ENCODE measurements at regions not wholly inside any gene's neighbourhood (a gene's known extent, or its start where the extent isn't known, plus 50 kb on each side); places are given as distances from the start of the nearest gene placed in this dataset.
"Not testable (repeated sequence)": the region's sequence is repeated elsewhere in the genome, so short reads cannot be mapped to it uniquely, and the experiment has no call there.

GRCh38 chr1:149269833-149270232 lies 166.5 kb upstream of the NBPF9 start:
- H2BK120ac ChIP-seq (ENCODE audit: insufficient read depth, low read length, poor library complexity); H2BK12ac ChIP-seq (ENCODE audit: low read length); H3K4me1 ChIP-seq (ENCODE audit: control insufficient read depth in 1 of 2, insufficient read depth in 2 of 2, low read length in 2 of 2); H2AFZ ChIP-seq (ENCODE audit: insufficient read depth, low read length, poor library complexity); H3K23ac ChIP-seq (ENCODE audit: low read length); H3K9ac ChIP-seq (ENCODE audit: low read length); H3K4ac ChIP-seq (ENCODE audit: low read depth, low read length); H3K36me3 ChIP-seq (ENCODE audit: control insufficient read depth in 1 of 2, insufficient read depth in 2 of 2, low read length in 2 of 2); H3K18ac ChIP-seq (ENCODE audit: low read length); H3K14ac ChIP-seq (ENCODE audit: low read length); H4K8ac ChIP-seq (ENCODE audit: low read depth, low read length); DNase-seq; H3K79me2 ChIP-seq (ENCODE audit: control insufficient read depth, insufficient read depth, low read length, poor library complexity); H3K79me1 ChIP-seq (ENCODE audit: low read length); H3K27me3 ChIP-seq (ENCODE audit: insufficient read depth, low read length); H2BK5ac ChIP-seq (ENCODE audit: low read depth, low read length, poor library complexity); H4K12ac ChIP-seq (ENCODE audit: low read depth, low read length); H2AK5ac ChIP-seq (ENCODE audit: low read length); H3K27ac ChIP-seq (ENCODE audit: low read depth, low read length); H4K91ac ChIP-seq (ENCODE audit: low read depth, low read length); H3K9me3 ChIP-seq (ENCODE audit: insufficient read depth, low read depth, low read length); H3K4me3 ChIP-seq (ENCODE audit: low read depth, low read length); H3K4me2 ChIP-seq (ENCODE audit: low read length): not testable (repeated sequence)
- no CpG with 5 or more reads among the region's 2 CpGs for WGBS (ENCODE audit: extremely low coverage, insufficient coverage, insufficient read length)

GRCh38 chr1:149274493-149274892 lies 171.1 kb upstream of the NBPF9 start:
- not testable (repeated sequence) for H2BK5ac ChIP-seq (ENCODE audit: low read depth, low read length, poor library complexity); H2AFZ ChIP-seq (ENCODE audit: insufficient read depth, low read length, poor library complexity); H3K9me3 ChIP-seq (ENCODE audit: insufficient read depth, low read depth, low read length); H3K18ac ChIP-seq (ENCODE audit: low read length); H3K79me1 ChIP-seq (ENCODE audit: low read length); H2BK12ac ChIP-seq (ENCODE audit: low read length); H4K12ac ChIP-seq (ENCODE audit: low read depth, low read length); H3K4ac ChIP-seq (ENCODE audit: low read depth, low read length); H3K36me3 ChIP-seq (ENCODE audit: control insufficient read depth in 1 of 2, insufficient read depth in 2 of 2, low read length in 2 of 2); H3K4me1 ChIP-seq (ENCODE audit: control insufficient read depth in 1 of 2, insufficient read depth in 2 of 2, low read length in 2 of 2); DNase-seq; H2BK120ac ChIP-seq (ENCODE audit: insufficient read depth, low read length, poor library complexity); H4K8ac ChIP-seq (ENCODE audit: low read depth, low read length); H3K9ac ChIP-seq (ENCODE audit: low read length); H3K27me3 ChIP-seq (ENCODE audit: insufficient read depth, low read length); H2AK5ac ChIP-seq (ENCODE audit: low read length); H3K4me2 ChIP-seq (ENCODE audit: low read length); H4K91ac ChIP-seq (ENCODE audit: low read depth, low read length); H3K27ac ChIP-seq (ENCODE audit: low read depth, low read length); H3K79me2 ChIP-seq (ENCODE audit: control insufficient read depth, insufficient read depth, low read length, poor library complexity); H3K14ac ChIP-seq (ENCODE audit: low read length); H3K23ac ChIP-seq (ENCODE audit: low read length); H3K4me3 ChIP-seq (ENCODE audit: low read depth, low read length)
- WGBS (ENCODE audit: extremely low coverage, insufficient coverage, insufficient read length) = no CpG with 5 or more reads among the region's 5 CpGs

GRCh38 chr1:149275802-149276201 lies 172.5 kb upstream of the NBPF9 start:
- H3K4ac ChIP-seq (ENCODE audit: low read depth, low read length); H3K4me1 ChIP-seq (ENCODE audit: control insufficient read depth in 1 of 2, insufficient read depth in 2 of 2, low read length in 2 of 2); H3K4me3 ChIP-seq (ENCODE audit: low read depth, low read length); H2AFZ ChIP-seq (ENCODE audit: insufficient read depth, low read length, poor library complexity); H3K23ac ChIP-seq (ENCODE audit: low read length); H3K36me3 ChIP-seq (ENCODE audit: control insufficient read depth in 1 of 2, insufficient read depth in 2 of 2, low read length in 2 of 2); H4K12ac ChIP-seq (ENCODE audit: low read depth, low read length); H3K4me2 ChIP-seq (ENCODE audit: low read length); H3K79me2 ChIP-seq (ENCODE audit: control insufficient read depth, insufficient read depth, low read length, poor library complexity); H3K79me1 ChIP-seq (ENCODE audit: low read length); H2BK5ac ChIP-seq (ENCODE audit: low read depth, low read length, poor library complexity); H2BK12ac ChIP-seq (ENCODE audit: low read length); H4K91ac ChIP-seq (ENCODE audit: low read depth, low read length); H3K18ac ChIP-seq (ENCODE audit: low read length); DNase-seq; H3K27me3 ChIP-seq (ENCODE audit: insufficient read depth, low read length); H3K9me3 ChIP-seq (ENCODE audit: insufficient read depth, low read depth, low read length); H2BK120ac ChIP-seq (ENCODE audit: insufficient read depth, low read length, poor library complexity); H3K9ac ChIP-seq (ENCODE audit: low read length); H2AK5ac ChIP-seq (ENCODE audit: low read length); H4K8ac ChIP-seq (ENCODE audit: low read depth, low read length); H3K14ac ChIP-seq (ENCODE audit: low read length); H3K27ac ChIP-seq (ENCODE audit: low read depth, low read length): not testable (repeated sequence)
- WGBS (ENCODE audit: extremely low coverage, insufficient coverage, insufficient read length) = no CpG with 5 or more reads among the region's 6 CpGs

GRCh38 chr1:149276496-149276895 lies 173.1 kb upstream of the NBPF9 start:
- H2BK12ac ChIP-seq (ENCODE audit: low read length); H2AK5ac ChIP-seq (ENCODE audit: low read length); H3K27ac ChIP-seq (ENCODE audit: low read depth, low read length); H3K23ac ChIP-seq (ENCODE audit: low read length); H3K9me3 ChIP-seq (ENCODE audit: insufficient read depth, low read depth, low read length); H3K4me3 ChIP-seq (ENCODE audit: low read depth, low read length); H3K27me3 ChIP-seq (ENCODE audit: insufficient read depth, low read length); H3K36me3 ChIP-seq (ENCODE audit: control insufficient read depth in 1 of 2, insufficient read depth in 2 of 2, low read length in 2 of 2); H3K9ac ChIP-seq (ENCODE audit: low read length); DNase-seq; H3K79me1 ChIP-seq (ENCODE audit: low read length); H2BK5ac ChIP-seq (ENCODE audit: low read depth, low read length, poor library complexity); H3K14ac ChIP-seq (ENCODE audit: low read length); H3K4me1 ChIP-seq (ENCODE audit: control insufficient read depth in 1 of 2, insufficient read depth in 2 of 2, low read length in 2 of 2); H2BK120ac ChIP-seq (ENCODE audit: insufficient read depth, low read length, poor library complexity); H4K8ac ChIP-seq (ENCODE audit: low read depth, low read length); H2AFZ ChIP-seq (ENCODE audit: insufficient read depth, low read length, poor library complexity); H4K12ac ChIP-seq (ENCODE audit: low read depth, low read length); H4K91ac ChIP-seq (ENCODE audit: low read depth, low read length); H3K4ac ChIP-seq (ENCODE audit: low read depth, low read length); H3K18ac ChIP-seq (ENCODE audit: low read length); H3K4me2 ChIP-seq (ENCODE audit: low read length); H3K79me2 ChIP-seq (ENCODE audit: control insufficient read depth, insufficient read depth, low read length, poor library complexity): not testable (repeated sequence)
- no CpG with 5 or more reads among the region's 5 CpGs for WGBS (ENCODE audit: extremely low coverage, insufficient coverage, insufficient read length)

Measured in trophoblast cell (in vitro differentiated cells and primary cell).